NCI-H82 treated with DMSO at 0.1 percent for 48 hours (cell line): ENCODE measurements at regions not wholly inside any gene's neighbourhood (a gene's known extent, or its start where the extent isn't known, plus 50 kb on each side); places are given as distances from the start of the nearest gene placed in this dataset.
"Not testable (repeated sequence)": the region's sequence is repeated elsewhere in the genome, so short reads cannot be mapped to it uniquely, and the experiment has no call there.

ENCODE experiments used
- DNase-seq: peaks from one replicate; lab custom pipeline; 2025; ENCODE audit not compliant: unreplicated experiment; lab: John Stamatoyannopoulos, UW

- DNase-seq, result no peak
Observed at GRCh38 chr5:101404531-101404930, 501.4 kb upstream of the ST8SIA4 start.

DNA sequence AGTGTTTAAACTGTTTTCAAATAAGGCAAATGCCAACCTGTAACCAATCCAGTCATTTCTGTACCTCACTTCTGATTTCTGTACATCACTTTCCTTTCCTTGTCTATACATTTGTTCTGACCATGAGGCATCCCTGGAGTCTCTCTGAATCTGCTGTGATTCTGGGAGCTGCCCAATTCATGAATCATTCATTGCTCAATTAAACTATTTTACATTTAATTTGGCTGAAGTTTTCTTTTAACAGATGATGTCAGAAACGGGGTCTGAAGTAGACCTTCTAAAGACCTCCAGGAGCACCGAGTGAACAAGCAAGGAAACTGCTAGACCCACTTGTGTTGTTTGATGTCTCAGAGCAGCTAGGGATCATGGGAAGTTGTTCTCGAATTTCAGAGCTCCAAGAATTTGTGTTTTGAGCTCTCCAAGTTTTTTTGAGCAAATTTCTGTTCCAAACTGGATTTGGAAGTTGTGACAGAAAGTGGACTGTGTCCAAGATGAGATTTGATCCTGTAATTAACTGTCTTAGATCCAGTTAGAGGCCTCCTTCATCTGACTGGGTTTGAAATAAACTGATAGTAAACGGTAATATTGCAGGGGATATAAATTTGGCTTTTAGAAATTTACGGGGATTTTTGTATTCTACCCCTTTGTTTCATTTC is 490.8 kb upstream of the ST8SIA4 start:
- no peak for DNase-seq

GRCh38 chr5:101390151-101390908 is 487.2 kb upstream of the ST8SIA4 start:
- DNase-seq, result no peak

GRCh38 chr5:101385276-101385675 is 482.2 kb upstream of the ST8SIA4 start:
- no peak for DNase-seq

DNA sequence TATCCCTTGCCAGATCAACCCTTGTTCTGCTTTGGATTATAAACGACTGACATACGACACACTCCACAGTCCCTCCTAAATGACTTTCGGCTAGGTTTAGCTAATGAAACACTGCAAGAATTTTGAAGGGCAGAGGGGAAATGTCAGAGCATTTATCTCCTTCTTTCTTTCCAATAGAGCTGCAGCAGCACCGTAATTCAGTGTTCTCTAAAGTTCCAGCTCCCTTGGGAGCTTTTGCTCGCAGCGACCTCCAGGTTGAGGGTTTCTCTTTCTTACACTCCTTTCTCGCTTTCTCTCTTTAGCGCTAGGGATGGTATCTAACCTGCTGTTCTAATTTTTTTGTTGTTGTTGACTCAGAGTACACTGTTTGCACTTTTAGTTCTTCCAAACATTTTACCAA is 467.1 kb upstream of the ST8SIA4 start:
- DNase-seq, result no peak

- no peak for DNase-seq
Observed at GRCh38 chr5:101364469-101364868, 461.4 kb upstream of the ST8SIA4 start.

- no peak for DNase-seq
Observed at GRCh38 chr5:101362067-101362466, 459.0 kb upstream of the ST8SIA4 start.

DNA sequence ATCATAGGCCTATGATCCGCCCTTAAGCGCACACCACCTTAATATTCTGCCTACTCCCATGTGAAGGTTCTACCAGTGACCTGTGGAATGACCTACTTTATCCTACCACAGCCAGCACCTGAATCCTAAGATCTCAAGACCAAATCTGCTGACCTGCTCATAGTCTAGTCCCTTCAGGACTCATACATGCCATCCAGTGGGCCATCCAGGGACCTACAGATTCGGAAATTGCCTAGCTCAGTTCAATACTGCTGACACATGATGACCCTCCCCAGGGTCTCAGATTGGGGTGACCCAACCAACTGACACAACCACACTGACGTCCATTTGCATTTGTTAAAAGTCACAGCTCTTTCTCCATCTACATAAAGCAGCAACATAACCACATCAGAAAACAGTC is 443.8 kb upstream of the ST8SIA4 start:
- DNase-seq, result no peak

DNA sequence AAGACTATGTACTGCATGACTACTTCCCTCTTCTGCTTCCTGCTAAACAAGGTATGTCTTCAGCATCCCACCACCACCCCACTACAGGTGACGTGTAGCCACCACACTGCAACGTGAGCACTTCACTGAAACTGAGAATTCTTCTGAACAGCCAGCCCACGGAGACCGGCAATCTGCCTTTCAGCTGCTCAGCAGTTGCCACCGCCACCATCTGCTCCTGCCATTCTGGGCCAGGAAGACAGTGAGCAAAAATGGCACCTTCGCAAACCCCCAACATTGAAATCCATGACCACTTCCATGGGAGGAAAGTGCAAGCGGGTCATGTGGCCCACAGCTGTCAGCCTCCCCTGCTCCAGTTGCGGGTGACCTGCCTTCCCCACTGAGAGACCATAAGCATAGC is 443.4 kb upstream of the ST8SIA4 start:
- no peak for DNase-seq

GRCh38 chr5:101338226-101338625 is 435.1 kb upstream of the ST8SIA4 start:
- no peak for DNase-seq

GRCh38 chr5:101327816-101328215 is 424.7 kb upstream of the ST8SIA4 start:
- no peak for DNase-seq

DNA sequence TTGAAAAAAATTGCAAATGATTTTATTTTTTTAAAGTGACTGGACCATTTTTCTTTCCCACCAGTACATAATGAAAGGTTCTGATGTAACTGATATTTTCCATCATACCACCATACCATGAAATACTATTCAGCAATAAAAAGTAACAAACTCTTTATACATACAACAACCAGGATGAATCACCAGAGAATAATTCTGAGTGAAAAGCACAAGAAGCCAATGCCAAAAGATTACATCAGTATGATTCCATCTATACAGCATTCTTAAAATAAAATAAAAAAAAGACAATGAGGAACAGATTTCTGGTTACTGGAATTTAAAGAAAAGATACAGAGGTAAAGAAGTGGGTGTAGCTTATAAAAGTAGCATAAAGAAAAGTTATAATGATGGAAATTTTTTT is 423.7 kb upstream of the ST8SIA4 start:
- DNase-seq, result no peak

DNA sequence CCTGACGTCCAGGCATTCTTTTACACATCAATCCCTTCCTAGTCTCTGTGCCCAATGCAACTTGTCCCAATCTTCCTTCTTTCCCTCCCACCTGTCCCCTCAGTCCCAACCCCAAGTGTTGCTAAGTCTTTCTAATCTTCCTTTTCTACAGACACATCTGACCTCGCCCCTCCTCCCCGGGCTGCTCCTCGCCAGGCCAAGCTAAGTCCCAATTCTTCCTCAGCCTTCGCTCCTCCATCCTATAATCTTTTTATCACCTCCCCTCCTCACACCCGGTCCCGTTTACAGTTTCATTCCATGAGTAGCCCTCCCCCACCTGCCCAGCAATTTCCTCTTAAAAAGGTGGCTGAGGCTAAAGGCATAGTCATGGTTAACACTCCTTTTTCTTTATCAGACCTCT is 413.3 kb upstream of the ST8SIA4 start:
- peak; percentile 10 for DNase-seq

DNA sequence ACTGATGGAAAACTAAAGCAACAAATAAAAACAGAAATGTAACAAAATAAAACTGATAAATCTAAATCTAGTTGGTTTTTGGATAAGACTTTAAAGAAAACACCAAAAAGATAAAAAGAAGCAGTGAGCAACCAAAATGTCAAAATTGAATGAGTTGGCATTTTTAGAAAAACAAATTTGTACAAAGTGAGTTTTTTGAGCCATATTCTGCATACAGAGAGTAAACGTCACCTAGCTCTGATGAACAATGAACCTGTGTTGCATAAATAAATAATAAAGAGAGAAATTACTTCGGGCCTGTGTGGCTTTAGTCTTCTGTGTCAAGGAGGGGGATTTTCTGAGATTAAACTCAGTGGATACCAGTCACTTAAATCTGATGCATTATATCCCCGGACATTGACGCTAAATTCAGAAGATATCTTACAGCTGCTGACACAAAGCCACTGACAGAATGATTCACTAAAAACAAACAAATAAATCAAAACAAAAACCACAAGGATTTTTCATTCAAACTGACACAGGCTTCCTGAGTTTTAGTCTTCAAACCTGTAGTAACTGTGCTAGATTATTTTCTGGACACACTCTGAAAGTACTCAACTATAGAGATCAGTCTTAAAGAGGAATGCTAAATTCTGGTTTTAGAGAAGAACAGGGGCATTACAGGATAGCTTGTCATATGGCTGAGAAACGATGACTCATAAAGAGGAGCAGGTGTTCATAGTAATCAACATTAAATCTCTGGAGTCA is 403.5 kb upstream of the ST8SIA4 start:
- no peak for DNase-seq

GRCh38 chr5:101296477-101296876 is 393.4 kb upstream of the ST8SIA4 start:
- DNase-seq, result no peak

GRCh38 chr5:101292199-101292598 is 389.1 kb upstream of the ST8SIA4 start:
- DNase-seq, result no peak

DNA sequence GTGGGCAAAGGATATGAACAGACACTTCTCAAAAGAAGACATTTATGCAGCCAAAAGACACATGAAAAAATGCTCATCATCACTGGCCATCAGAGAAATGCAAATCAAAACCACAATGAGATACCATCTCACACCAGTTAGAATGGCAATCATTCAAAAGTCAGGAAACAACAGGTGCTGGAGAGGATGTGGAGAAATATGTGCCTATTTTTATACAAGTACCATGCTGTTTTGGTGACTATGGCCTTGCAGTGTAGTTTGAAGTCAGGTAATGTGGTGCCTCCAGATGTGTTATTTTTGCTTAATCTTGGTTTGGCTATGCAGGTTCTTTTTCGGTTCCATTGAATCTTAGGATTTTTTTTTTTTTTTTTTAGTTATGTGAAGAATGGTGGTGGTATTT is 387.7 kb upstream of the ST8SIA4 start:
- DNase-seq, result not testable (repeated sequence)

GRCh38 chr5:101288633-101289032 is 385.6 kb upstream of the ST8SIA4 start:
- DNase-seq, result no peak

GRCh38 chr5:101284736-101285375 is 381.8 kb upstream of the ST8SIA4 start:
- DNase-seq, result no peak

GRCh38 chr5:101283938-101284337 is 380.9 kb upstream of the ST8SIA4 start:
- not testable (repeated sequence) for DNase-seq

GRCh38 chr5:101278917-101279316 is 375.8 kb upstream of the ST8SIA4 start:
- DNase-seq, result no peak
